ENCODE measurements at regions not wholly inside any gene's neighbourhood (a gene's known extent, or its start where the extent isn't known, plus 50 kb on each side); places are given as distances from the start of the nearest gene placed in this dataset.
"Not testable (repeated sequence)": the region's sequence is repeated elsewhere in the genome, so short reads cannot be mapped to it uniquely, and the experiment has no call there.

GRCh38 chr18:79589601-79590091, 90.0 kb upstream of the CTDP1 start:
- peak overlapping the region; percentile 55 for H3K4me3 ChIP-seq
- H3K27ac ChIP-seq: peak overlapping the region; percentile 96 to 97
- peaks cover 19 to 43% of the 10 kb centered on the region in 2 donors for H3K4me1 ChIP-seq (ENCODE audit: control insufficient read depth in 1 of 2, low read depth in 2 of 2)
- no peak for TF ChIP-seq CTCF (IDR thresholded peaks at IDR 0.05)
- no peaks in the 10 kb centered on the region for H3K36me3 ChIP-seq
- no peaks in the 10 kb centered on the region for H3K9me3 ChIP-seq
- ATAC-seq (ENCODE audit: insufficient number of reproducible peaks, low FRiP score, low read depth) (no peak), DNase-seq (ENCODE audit: low spot score) (no peak)
- H3K27me3 ChIP-seq (replicated peaks; ENCODE audit: insufficient read depth): no peaks in the 10 kb centered on the region

GRCh38 chr18:79590191-79591031, 89.2 kb upstream of the CTDP1 start:
- H3K36me3 ChIP-seq: no peaks in the 10 kb centered on the region
- no peak overlapping the region for H3K4me3 ChIP-seq
- no peaks in the 10 kb centered on the region for H3K9me3 ChIP-seq
- no peak for TF ChIP-seq CTCF (IDR thresholded peaks at IDR 0.05)
- DNase-seq (ENCODE audit: low spot score): no peak
- no peaks in the 10 kb centered on the region for H3K27me3 ChIP-seq (replicated peaks; ENCODE audit: insufficient read depth)
- no peak for ATAC-seq (ENCODE audit: insufficient number of reproducible peaks, low FRiP score, low read depth)
- peak overlapping the region; percentile 96 to 97 for H3K27ac ChIP-seq
- H3K4me1 ChIP-seq (ENCODE audit: control insufficient read depth in 1 of 2, low read depth in 2 of 2): peaks cover 19 to 43% of the 10 kb centered on the region in 2 donors

GRCh38 chr18:79591032-79591308, 88.6 kb upstream of the CTDP1 start:
- DNase-seq (ENCODE audit: low spot score) (no peak), ATAC-seq (ENCODE audit: insufficient number of reproducible peaks, low FRiP score, low read depth) (no peak)
- no peaks in the 10 kb centered on the region for H3K27me3 ChIP-seq (replicated peaks; ENCODE audit: insufficient read depth)
- peaks cover 19 to 43% of the 10 kb centered on the region in 2 donors for H3K4me1 ChIP-seq (ENCODE audit: control insufficient read depth in 1 of 2, low read depth in 2 of 2)
- no peak overlapping the region for H3K4me3 ChIP-seq
- no peaks in the 10 kb centered on the region for H3K9me3 ChIP-seq
- H3K36me3 ChIP-seq: no peaks in the 10 kb centered on the region
- H3K27ac ChIP-seq: no peak overlapping the region
- TF ChIP-seq CTCF (IDR thresholded peaks at IDR 0.05): no peak

- DNase-seq (ENCODE audit: low spot score); ATAC-seq (ENCODE audit: insufficient number of reproducible peaks, low FRiP score, low read depth); H3K9me3 ChIP-seq; H3K4me3 ChIP-seq; H3K36me3 ChIP-seq; H3K27ac ChIP-seq; H3K27me3 ChIP-seq (replicated peaks; ENCODE audit: insufficient read depth): not testable (repeated sequence)
- peaks cover 11 to 26% of the 10 kb centered on the region in 2 donors for H3K4me1 ChIP-seq (ENCODE audit: control insufficient read depth in 1 of 2, low read depth in 2 of 2)
These were observed 86.9 kb upstream of the CTDP1 start for GRCh38 chr18:79592684-79593083.

GRCh38 chr18:79595876-79596374, 83.7 kb upstream of the CTDP1 start:
- H3K27ac ChIP-seq: no peak overlapping the region
- H3K9me3 ChIP-seq: no peaks in the 10 kb centered on the region
- no peaks in the 10 kb centered on the region for H3K4me1 ChIP-seq (ENCODE audit: control insufficient read depth in 1 of 2, low read depth in 2 of 2)
- no peaks in the 10 kb centered on the region for H3K36me3 ChIP-seq
- no peak for TF ChIP-seq CTCF (IDR thresholded peaks at IDR 0.05)
- no peaks in the 10 kb centered on the region for H3K27me3 ChIP-seq (replicated peaks; ENCODE audit: insufficient read depth)
- H3K4me3 ChIP-seq: no peak overlapping the region
- no peak for DNase-seq (ENCODE audit: low spot score)
- no peak for ATAC-seq (ENCODE audit: insufficient number of reproducible peaks, low FRiP score, low read depth)

Measured in thoracic aorta (tissue), 2 donors.